Stomach (tissue), 4 donors: ENCODE measurements at regions not wholly inside any gene's neighbourhood (a gene's known extent, or its start where the extent isn't known, plus 50 kb on each side); places are given as distances from the start of the nearest gene placed in this dataset.

Experiments
- CTCF ChIP-seq, 7 experiments: fragments of 450-650 bp in 4 of 7; fragments of 200-600 bp in 3 of 7; sonication (generic) in 3 of 7; IDR thresholded peaks; one replicate each; pipeline ENCODE4 v1.5.1; 2016 to 2019; ENCODE audit warnings: antibody characterized with exemption in 7 of 7, control low read depth in 2 of 7, mild to moderate bottlenecking in 1 of 7
- POLR2A ChIP-seq, 4 donors: fragments of 450-650 bp; IDR thresholded peaks; one replicate each; pipeline ENCODE4 v1.6.1; 2016; ENCODE audit warnings: antibody characterized with exemption in 4 of 4, control low read depth in 2 of 4, mild to moderate bottlenecking in 1 of 4, moderate library complexity in 1 of 4
- POLR2AphosphoS5 ChIP-seq, 3 donors: sonication (generic); formaldehyde crosslinking; IDR thresholded peaks; one replicate each; pipeline ENCODE4 v1.6.1; 2016; ENCODE audit warnings: antibody characterized with exemption in 3 of 3

- TF ChIP-seq CTCF (IDR thresholded peaks at IDR 0.05) (no peak), POLR2AphosphoS5 (IDR thresholded peaks at IDR 0.05) (no peak), POLR2A (IDR thresholded peaks at IDR 0.05) (no peak)
These were observed 192.9 kb upstream of the NECTIN3 start for GRCh38 chr3:110878692-110879091.
